Cardiac muscle cell (in vitro differentiated cells and primary cell): ENCODE measurements at regions not wholly inside any gene's neighbourhood (a gene's known extent, or its start where the extent isn't known, plus 50 kb on each side); places are given as distances from the start of the nearest gene placed in this dataset.

Experiments used
- DNase-seq, 2 donors: peaks; one replicate each; pipeline versions ENCODE4 v3.0.0 to v3.0.0-alpha.2; 2010 to 2017; ENCODE audit warnings: low read depth in 1 of 2, low spot score in 1 of 2
- H3K27ac ChIP-seq: fragments of 200-600 bp; sonication (generic); 2 replicates; pipeline ENCODE4 v1.5.1; 2016
- H3K27me3 ChIP-seq: fragments of 200-600 bp; sonication (generic); 2 replicates; pipeline ENCODE4 v1.6.0; 2016; ENCODE audit warnings: control low read depth
- H3K36me3 ChIP-seq: fragments of 200-600 bp; sonication (generic); 2 replicates; pipeline ENCODE4 v1.5.1; 2016; ENCODE audit warnings: control low read depth
- H3K4me1 ChIP-seq: fragments of 200-600 bp; sonication (generic); 2 replicates; pipeline ENCODE4 v1.8.1; 2017; ENCODE audit warnings: low read depth, mild to moderate bottlenecking, mixed run types
- H3K4me3 ChIP-seq: fragments of 200-600 bp; sonication (generic); 2 replicates; pipeline ENCODE4 v1.5.1; 2016; ENCODE audit warnings: mild to moderate bottlenecking
- H3K9me3 ChIP-seq: fragments of 200-600 bp; sonication (generic); 2 replicates; pipeline ENCODE4 v1.5.1; 2017; ENCODE audit warnings: low read depth, mild to moderate bottlenecking, control low read depth
- TF ChIP-seq, protein P1 (sequence below): IDR thresholded peaks from 2 replicates; pipeline ENCODE4 v1.5.1; 2012; ENCODE audit warnings: low read depth, mild to moderate bottlenecking, low read length

DNA sequence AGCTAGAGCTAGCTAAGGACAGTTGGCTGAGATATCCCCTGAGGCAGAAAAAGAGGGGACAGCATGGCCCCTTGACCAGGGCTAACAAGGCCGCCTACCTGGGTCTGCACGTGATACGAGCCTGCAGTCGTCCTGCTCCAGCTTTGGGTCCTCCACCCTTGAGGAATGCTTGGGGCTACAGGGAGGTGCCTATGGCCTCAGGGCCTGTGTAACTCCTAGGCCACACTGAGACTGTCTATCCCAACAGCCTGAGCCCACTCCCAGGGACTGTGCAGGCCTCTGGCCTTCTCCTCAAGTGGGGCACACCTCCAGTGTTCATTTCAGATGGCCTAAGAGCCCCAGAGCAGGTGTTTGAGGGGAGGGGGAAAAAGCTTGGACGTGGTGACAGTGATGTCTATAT lies 136.7 kb upstream of the SATB2 start:
- TF ChIP-seq, protein P1, sequence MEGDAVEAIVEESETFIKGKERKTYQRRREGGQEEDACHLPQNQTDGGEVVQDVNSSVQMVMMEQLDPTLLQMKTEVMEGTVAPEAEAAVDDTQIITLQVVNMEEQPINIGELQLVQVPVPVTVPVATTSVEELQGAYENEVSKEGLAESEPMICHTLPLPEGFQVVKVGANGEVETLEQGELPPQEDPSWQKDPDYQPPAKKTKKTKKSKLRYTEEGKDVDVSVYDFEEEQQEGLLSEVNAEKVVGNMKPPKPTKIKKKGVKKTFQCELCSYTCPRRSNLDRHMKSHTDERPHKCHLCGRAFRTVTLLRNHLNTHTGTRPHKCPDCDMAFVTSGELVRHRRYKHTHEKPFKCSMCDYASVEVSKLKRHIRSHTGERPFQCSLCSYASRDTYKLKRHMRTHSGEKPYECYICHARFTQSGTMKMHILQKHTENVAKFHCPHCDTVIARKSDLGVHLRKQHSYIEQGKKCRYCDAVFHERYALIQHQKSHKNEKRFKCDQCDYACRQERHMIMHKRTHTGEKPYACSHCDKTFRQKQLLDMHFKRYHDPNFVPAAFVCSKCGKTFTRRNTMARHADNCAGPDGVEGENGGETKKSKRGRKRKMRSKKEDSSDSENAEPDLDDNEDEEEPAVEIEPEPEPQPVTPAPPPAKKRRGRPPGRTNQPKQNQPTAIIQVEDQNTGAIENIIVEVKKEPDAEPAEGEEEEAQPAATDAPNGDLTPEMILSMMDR: no peak
- no peaks in the 10 kb centered on the region for H3K4me1 ChIP-seq
- DNase-seq: no peak
- no peaks in the 10 kb centered on the region for H3K9me3 ChIP-seq
- no peaks in the 10 kb centered on the region for H3K27me3 ChIP-seq
- no peak overlapping the region for H3K4me3 ChIP-seq
- H3K27ac ChIP-seq: no peak overlapping the region
- no peaks in the 10 kb centered on the region for H3K36me3 ChIP-seq

DNA sequence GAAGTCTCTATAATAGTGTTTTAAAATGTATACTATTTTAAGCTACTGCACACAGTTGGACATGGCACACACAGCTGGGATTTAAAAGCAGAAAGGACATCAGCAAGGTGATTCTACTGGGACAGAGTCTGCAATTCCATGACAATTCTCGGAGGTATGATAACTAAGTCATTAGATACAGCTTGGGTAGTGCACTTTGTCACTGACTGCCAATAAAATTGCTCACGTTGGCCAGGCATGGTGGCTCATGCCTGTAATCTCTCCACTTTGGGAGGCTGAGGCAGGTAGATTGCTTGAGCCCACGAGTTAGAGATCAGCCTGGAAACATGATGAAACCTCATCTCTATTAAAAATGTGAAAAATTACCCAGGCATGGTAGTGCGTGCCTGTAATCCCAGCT lies 134.1 kb upstream of the SATB2 start:
- H3K27ac ChIP-seq: no peak overlapping the region
- H3K36me3 ChIP-seq: no peaks in the 10 kb centered on the region
- no peaks in the 10 kb centered on the region for H3K9me3 ChIP-seq
- DNase-seq: no peak
- H3K4me3 ChIP-seq: no peak overlapping the region
- H3K27me3 ChIP-seq: no peaks in the 10 kb centered on the region
- TF ChIP-seq, protein P1: no peak
- H3K4me1 ChIP-seq: no peaks in the 10 kb centered on the region

DNA sequence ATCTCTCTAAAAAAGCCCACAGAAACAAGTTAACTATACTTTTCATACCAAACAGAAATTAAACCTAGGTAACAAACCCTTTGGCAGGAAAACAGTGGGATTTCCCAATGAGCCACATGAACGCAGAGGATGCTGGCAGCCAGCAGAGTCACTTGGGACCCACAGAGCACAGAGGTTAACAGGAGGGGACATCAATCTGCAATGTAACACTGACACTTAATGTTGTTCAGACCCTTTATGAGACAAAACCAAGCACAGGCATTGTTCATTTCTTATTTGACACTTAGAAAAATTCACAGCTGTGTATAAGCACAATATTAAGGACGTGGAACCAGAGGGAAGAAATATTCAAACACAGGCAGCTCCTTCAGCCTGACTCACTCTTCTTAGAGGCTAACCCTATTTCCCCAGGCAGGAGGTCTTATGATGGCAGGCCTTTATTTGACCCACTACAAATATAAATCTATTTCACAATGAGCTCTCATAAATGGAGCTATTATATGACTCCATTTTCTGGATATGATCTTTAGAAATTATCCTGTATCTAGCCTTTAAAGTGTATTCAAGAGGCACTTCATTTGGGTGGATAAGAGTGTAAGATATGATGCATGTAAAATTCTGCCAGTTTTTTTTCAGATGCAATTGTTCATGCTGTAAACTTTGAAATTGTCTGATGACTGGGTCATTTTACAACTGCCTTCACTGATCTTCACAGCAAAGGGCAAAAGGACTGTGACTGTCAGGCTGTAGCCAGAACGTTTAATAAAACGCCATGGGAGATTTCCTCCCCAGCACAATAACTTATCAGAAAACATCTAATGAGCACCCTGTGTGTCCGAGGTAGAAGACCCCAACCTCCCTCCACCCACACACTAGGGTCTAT lies 132.8 kb upstream of the SATB2 start:
- no peaks in the 10 kb centered on the region for H3K4me1 ChIP-seq
- H3K9me3 ChIP-seq: no peaks in the 10 kb centered on the region
- no peaks in the 10 kb centered on the region for H3K36me3 ChIP-seq
- H3K27me3 ChIP-seq: no peaks in the 10 kb centered on the region
- TF ChIP-seq, protein P1: no peak
- H3K4me3 ChIP-seq: no peak overlapping the region
- H3K27ac ChIP-seq: no peak overlapping the region
- DNase-seq: no peak

DNA sequence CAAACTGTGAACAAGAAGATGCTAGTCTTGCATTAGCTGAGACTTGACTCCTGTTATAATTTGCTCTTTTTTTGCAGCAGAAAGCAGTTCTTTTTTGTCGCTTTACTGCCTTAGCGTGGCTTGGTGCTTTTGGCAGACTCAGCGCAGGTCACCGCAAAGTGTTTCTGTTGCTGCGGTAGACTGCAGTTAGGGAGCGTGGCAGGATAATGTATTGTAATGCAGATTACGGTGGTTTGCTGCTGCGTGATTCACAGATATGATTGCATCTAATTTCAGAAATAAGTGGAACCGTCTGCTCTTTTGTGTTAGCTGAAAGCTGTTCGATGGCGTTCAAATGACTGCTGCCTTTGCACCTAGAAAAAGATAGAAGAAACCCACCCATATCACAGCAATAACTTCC lies 131.6 kb upstream of the SATB2 start:
- TF ChIP-seq, protein P1: no peak
- no peak overlapping the region for H3K27ac ChIP-seq

DNA sequence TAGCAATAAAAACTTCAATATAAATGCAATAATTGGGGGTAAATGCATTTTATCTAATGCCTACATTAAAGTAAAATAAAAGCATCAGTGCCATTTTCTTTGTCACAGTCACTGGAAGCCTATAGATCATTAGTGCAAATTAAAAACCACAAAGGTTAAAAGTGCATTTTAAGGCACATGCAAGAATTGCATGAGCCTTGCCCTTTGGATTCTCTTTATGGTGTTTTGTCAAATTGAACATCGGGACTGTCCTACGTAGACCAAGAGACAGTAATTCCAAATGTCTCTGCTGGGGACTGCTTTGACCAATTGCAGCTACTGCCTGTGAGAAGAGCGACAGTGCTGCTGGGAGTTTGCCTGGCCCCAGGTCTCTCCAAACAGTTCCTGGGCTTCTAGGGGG lies 130.3 kb upstream of the SATB2 start:
- no peaks in the 10 kb centered on the region for H3K4me1 ChIP-seq
- TF ChIP-seq, protein P1: no peak
- DNase-seq: no peak
- no peak overlapping the region for H3K27ac ChIP-seq
- H3K4me3 ChIP-seq: no peak overlapping the region
- no peaks in the 10 kb centered on the region for H3K27me3 ChIP-seq
- no peaks in the 10 kb centered on the region for H3K36me3 ChIP-seq
- no peaks in the 10 kb centered on the region for H3K9me3 ChIP-seq

More for the DNA sequence above, 131.6 kb upstream of the SATB2 start:
- no peaks in the 10 kb centered on the region for H3K9me3 ChIP-seq
- H3K4me1 ChIP-seq: no peaks in the 10 kb centered on the region
- no peaks in the 10 kb centered on the region for H3K36me3 ChIP-seq
- H3K27me3 ChIP-seq: no peaks in the 10 kb centered on the region
- no peak overlapping the region for H3K4me3 ChIP-seq
- no peak for DNase-seq
